NB4 (cell line): ENCODE measurements at regions not wholly inside any gene's neighbourhood (a gene's known extent, or its start where the extent isn't known, plus 50 kb on each side); places are given as distances from the start of the nearest gene placed in this dataset.

Experiments used
- DNase-seq: peaks from one replicate; pipeline ENCODE4 v3.0.0; 2010; ENCODE audit warnings: low read depth
- H3K4me3 ChIP-seq: one replicate; pipeline ENCODE4 v1.5.1; 2011; ENCODE audit warnings: mild to moderate bottlenecking, low read depth, low read length, moderate library complexity
- CTCF ChIP-seq: IDR thresholded peaks from one replicate; pipeline ENCODE4 v1.5.1; 2012; ENCODE audit warnings: low read depth, low read length
- MYC ChIP-seq: IDR thresholded peaks from 2 replicates; pipeline ENCODE4 v1.6.1; 2011; ENCODE audit warnings: low read depth, low read length
- POLR2A ChIP-seq: IDR thresholded peaks from 2 replicates; pipeline ENCODE4 v1.6.1; 2011; ENCODE audit warnings: mild to moderate bottlenecking; ENCODE audit not compliant: insufficient read length; ENCODE audit errors: extremely low read depth
- TF ChIP-seq, protein P1 (sequence below): IDR thresholded peaks from 2 replicates; pipeline ENCODE4 v1.6.1; 2011; ENCODE audit warnings: low read depth, low read length

GRCh38 chr2:237264480-237265219, 149.3 kb downstream of the COL6A3 start:
- DNase-seq = no peak
- TF ChIP-seq MYC (no peak), CTCF (no peak), POLR2A (no peak)
- TF ChIP-seq, protein P1, sequence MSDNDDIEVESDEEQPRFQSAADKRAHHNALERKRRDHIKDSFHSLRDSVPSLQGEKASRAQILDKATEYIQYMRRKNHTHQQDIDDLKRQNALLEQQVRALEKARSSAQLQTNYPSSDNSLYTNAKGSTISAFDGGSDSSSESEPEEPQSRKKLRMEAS = no peak
- H3K4me3 ChIP-seq = no peak overlapping the region

GRCh38 chr2:237268004-237268708, 145.8 kb downstream of the COL6A3 start:
- H3K4me3 ChIP-seq = no peak overlapping the region
- DNase-seq = no peak
- TF ChIP-seq POLR2A = no peak
- TF ChIP-seq MYC = no peak
- TF ChIP-seq CTCF = no peak
- TF ChIP-seq, protein P1 = no peak

DNA sequence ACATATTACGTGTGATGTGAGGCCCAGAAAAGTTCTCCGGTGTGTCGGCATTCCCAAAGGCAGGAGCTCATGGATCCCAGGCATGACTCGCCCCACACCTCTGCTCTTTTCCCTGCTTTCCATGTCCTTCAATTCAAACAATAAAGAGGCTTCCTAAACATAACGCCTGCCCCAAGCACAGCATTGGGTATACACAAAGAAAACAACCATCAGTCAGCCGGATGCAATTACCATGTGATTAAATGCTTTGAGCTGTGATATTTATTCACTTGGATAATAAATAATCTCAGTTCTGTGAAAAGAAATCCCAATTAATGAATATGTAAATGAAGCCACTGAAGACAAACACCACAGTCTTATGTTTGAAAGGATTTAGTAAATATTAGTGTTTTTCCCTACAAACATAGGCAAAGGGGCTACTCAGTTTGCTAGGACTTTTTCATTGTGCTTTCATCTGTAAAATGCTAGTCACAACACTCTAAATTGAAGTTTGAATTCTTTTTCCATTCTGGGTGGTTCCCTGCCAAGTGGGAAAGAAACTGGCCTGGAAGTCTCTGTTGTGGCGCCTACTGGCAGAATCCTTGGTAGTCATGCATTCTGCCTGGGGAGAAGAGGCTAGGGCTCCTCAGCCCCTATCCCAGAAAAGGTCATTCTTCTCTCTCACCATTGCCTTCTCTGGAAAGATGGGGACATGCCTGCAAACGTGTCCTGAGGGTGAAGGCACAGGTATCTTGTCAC, 144.7 kb downstream of the COL6A3 start:
- no peak for DNase-seq
- H3K4me3 ChIP-seq = no peak overlapping the region
- TF ChIP-seq MYC (no peak), CTCF (no peak), POLR2A (no peak)
- TF ChIP-seq, protein P1 = no peak

- no peak overlapping the region for H3K4me3 ChIP-seq
- DNase-seq = no peak
- TF ChIP-seq, protein P1 = no peak
- TF ChIP-seq MYC = no peak
Measured at GRCh38 chr2:237270520-237270919, 143.4 kb downstream of the COL6A3 start.

GRCh38 chr2:237271698-237272652, 142.0 kb downstream of the COL6A3 start:
- TF ChIP-seq CTCF = no peak
- TF ChIP-seq, protein P1 = no peak
- no peak for TF ChIP-seq MYC
- TF ChIP-seq POLR2A = no peak
- no peak for DNase-seq
- no peak overlapping the region for H3K4me3 ChIP-seq
